ENCODE measurements at regions not wholly inside any gene's neighbourhood (a gene's known extent, or its start where the extent isn't known, plus 50 kb on each side); places are given as distances from the start of the nearest gene placed in this dataset.
"Not testable (repeated sequence)": the region's sequence is repeated elsewhere in the genome, so short reads cannot be mapped to it uniquely, and the experiment has no call there.

DNA sequence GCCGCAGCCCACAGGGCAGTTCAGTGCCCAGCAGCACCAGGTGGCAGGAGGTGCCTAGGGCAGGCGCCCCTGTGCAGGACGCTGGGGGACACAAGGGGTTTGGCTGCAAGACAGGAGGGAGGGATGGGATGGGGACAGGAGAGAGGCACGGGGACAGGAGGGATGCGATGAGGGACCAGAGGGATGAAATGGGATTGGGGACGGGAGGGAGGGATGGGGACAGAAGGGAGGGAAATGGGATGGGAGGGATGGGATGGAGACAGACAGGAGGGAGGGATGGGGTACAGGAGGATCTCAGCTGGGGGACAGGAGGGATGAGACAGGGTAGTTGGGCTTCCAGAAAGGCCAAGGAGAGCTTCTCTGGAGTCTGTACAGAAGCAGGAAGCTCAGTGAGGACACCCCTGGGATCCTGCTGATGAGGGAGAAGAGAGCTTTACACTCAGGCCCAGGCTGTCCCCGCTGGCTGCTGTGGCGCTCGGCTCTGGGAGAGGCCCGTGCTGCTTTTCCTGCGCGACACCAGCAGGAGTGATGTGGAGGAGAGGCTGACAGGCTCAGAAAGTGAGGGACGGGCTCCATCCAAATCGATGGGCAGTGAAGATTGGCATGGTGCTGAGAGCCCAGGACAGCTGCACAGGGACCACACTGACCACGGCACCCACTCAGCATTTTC lies 400.8 kb downstream of the SMOC2 start:
- no peak for DNase-seq

DNA sequence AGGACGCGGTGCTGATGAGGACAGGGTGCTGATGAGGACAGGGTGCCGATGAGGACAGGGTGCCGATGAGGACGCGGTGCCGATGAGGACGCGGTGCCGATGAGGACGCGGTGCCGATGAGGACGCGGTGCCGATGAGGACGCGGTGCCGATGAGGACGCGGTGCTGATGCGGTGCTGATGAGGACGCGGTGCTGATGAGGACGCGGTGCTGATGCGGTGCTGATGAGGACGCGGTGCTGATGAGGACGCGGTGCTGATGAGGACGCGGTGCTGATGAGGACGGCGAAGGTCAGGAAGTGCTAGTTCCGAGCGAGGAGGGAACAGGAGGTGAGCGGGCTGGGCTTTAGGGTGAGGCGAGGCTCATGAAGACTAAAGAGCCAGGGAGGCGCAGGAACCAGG lies 399.9 kb downstream of the SMOC2 start:
- DNase-seq: not testable (repeated sequence)

DNA sequence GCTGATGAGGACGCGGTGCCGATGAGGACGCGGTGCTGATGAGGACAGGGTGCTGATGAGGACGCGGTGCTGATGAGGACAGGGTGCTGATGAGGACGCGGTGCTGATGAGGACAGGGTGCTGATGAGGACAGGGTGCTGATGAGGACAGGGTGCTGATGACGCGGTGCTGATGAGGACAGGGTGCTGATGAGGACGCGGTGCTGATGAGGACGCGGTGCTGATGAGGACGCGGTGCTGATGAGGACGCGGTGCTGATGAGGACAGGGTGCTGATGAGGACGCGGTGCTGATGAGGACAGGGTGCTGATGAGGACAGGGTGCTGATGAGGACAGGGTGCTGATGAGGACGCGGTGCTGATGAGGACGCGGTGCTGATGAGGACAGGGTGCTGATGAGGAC lies 399.3 kb downstream of the SMOC2 start:
- DNase-seq: not testable (repeated sequence)

DNA sequence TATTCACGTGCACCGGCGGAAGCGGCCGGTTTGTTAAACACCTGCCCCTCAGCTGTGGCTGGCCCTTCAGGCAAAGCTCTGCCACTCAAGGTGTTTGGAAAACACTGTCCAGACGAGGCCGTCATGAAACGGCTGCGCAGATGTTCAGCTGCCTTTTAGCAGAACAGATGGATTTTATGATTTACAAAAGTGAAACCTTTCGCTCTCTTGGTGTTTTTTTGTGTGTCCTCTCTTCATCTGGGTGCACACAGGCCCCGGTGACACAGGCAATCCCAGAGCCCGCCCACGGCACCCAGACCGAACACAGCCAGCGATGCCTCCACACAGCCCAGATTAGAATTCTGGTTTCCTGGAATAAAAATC lies 397.0 kb downstream of the SMOC2 start:
- DNase-seq: no peak

DNA sequence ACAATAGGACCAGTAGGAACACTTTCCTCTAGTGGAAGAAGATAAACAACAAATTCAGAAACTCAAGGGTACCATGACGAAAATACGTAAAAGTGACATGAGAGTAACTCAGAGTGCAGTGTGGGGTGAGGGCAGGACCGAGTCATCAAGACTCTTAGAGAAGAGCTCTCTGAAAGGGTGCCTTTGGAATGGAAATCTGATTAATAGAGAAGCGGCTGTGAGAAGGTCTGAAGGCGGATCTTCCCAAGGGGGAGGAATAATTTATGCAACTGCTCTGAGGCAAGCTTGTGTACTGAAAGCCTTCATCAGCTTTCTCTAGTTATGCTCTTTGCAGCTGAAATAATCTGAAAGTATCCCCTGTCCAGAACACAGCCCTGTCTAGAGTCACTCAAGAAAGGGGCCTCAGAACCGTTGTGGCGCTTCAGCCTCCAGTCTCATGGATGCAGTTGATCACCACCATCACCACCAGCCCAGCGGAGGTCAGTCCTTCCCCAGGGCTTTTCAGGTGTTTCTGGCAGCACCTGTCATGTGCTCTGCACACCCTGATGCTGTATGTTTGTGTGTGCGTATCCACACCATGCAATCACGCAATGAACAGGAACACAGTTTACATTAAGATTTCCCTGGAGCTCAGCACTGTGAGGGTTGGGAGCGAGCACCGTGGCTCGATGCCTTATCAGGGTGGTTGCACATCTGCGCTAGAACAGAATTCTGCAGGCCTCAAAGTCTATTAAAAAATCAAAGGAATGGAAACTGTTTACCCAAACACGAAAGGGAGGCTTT lies 396.5 kb downstream of the SMOC2 start:
- no peak for DNase-seq

DNA sequence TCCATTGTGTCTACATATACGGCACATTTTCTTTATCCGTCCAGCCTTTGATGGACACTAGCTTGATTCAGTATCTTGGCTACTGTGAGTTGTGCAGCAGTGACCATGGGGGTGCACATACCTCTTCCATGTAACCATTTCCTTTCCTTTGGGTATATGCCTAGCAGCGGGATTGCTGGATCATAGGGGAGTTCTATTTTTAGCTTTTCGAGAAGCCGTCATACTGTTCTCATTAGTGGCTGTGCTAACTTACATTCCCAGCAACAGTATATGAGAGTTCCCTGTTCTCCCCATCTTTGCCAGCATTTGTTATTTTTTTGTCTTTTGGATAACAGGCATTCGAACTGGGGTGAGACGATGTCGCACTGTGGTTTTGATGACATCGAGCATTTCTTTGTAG lies 395.0 kb downstream of the SMOC2 start:
- no peak for DNase-seq

DNA sequence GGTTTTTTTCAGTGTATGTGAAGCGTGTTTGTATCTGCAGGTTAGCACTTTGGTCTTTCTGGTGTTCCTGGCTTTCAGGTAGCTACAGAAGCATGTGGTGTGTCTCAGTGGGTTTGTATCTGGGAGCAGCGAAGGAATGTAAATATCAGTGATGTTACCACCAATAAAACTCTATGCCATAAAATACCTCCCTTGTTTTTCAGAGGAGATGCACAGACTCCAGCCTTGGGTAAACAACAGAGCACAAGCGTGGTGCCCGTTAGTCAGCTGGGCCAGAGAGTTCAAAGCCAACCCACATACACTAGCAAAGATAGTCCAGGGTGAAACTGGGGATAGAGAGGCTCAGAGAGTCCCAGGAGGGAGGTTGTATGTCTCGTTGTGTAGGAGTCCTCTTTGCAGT lies 393.8 kb downstream of the SMOC2 start:
- no peak for DNase-seq

DNA sequence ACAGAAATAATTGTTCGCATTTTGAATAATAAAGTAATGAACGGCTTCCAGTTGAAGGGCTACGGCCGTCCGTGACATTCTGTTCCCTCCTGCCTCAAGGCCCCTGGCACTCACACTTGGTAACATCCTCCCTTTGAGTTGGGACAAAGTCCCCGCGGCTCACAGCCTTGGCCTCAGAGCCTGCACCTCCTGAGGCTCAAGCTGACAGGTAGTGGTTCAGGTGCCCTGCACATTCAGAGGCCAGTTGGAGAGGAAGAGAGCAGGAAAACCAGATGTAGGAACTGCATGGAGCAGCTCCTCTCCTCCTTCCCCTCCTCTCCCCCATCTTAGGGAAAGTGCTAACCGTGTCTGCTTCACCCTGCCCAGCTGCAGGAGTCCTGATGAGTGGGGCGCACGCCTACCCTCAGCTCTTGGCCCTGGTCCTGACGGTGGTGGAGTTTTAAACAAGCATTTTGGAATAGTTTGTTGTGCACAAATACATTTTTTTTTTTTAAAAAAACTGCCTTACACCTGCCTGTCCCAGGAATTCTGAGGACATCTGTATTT lies 393.1 kb downstream of the SMOC2 start:
- DNase-seq: no peak

DNA sequence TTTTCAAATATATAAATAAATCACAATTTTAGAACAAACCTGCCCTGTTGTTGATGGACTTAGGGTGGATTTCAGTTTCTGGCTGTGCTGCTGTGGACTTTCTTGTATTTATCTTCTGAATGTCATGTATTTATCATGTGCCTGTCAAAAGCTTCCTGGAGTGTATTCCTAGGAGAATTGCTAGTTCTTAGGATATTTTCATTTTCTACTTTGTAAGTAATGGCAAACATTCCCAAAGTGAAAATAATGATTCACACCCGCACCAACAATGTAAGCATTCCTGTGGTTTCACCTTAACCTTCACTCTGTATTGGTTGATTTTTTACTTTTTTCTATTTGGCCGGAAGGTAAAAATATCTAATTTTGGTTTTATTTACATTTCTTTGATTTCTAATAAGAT lies 387.8 kb downstream of the SMOC2 start:
- no peak for DNase-seq

DNA sequence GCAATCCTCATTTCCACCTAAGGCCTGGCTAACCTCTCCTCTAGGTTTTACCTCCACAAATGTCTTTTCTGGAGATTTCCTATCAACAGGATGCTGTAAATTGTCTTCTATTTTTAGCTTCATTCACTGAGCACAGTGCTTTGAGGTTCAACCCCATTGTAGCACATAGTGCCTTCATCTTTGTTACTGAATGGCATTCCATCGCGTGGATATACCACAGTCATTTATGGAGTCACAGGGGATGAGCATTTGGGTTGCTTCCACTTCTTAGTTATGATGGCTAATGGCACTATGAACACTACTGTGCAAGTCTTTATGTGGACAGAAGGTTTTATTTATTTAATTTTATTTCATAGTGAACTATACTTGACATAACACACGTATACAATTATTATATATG lies 387.1 kb downstream of the SMOC2 start:
- DNase-seq: no peak

DNA sequence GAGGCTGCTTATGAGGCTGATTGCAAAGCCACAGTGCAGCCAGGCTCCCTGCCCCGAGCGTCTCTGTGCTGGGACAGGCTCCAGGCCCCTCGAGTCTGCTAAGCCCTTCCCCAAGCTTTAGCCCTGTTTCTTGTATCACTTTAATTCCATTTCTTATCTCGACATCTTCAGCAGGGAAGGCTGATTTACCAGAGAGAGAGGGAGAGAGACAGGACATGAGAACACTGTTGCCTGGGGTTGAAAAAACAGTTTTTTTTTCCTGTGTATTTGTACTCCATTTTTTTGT lies 386.5 kb downstream of the SMOC2 start:
- DNase-seq: no peak

DNA sequence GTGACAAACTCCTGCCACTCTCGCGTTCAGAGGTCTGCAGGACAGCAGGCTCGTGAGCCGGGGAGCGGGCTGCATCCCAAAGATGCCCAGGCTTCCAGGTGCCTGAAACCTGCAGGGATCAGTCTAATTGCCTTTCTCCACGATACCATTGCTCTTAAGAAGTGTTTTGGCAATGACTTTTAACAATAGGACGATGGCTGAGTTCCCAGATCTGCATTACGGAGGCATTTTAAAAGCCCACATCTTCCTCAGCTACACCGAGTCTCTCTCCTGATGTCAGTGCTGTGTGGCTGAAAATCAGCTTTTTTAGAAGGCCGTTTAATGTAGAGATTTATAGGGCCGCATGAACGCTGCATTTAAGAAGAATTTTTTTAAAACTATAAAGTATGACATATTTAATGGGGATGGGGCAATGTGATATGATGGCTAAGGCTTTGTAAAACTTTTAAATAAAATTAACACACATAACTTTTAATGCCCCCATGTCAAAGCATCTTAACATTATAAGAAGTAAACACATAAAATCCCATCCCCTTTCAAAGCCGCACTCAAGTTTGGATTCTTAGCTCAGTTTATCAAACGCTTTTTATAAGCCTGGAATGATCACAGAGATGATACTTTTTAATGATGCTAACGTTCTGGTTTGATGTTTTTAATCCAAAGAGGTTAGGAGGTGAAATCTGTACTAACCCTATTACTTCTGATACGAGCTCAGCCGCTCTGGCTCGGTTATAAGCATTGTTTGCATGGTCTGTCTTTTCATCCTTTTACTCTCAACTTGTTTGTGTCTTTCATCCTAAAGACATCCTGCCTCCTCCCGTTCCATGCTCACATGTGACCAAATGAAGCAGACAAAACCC lies 386.0 kb downstream of the SMOC2 start:
- no peak for DNase-seq

DNA sequence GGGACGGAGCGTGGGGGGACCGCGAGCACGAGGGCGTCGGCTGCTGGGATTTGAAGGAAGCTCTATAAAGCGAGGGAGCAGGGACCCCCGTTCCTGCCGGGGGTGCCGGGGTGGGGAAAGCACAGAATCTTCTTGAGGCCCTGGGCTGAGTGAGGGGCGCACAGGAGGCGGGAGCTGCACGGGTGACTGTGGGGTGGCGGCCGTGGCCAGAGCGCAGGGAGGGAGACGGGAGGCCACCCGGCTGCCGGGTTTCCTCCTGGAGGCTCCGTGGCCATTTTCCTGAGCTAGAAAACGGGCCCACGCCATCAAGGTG lies 385.1 kb downstream of the SMOC2 start:
- DNase-seq: no peak

DNA sequence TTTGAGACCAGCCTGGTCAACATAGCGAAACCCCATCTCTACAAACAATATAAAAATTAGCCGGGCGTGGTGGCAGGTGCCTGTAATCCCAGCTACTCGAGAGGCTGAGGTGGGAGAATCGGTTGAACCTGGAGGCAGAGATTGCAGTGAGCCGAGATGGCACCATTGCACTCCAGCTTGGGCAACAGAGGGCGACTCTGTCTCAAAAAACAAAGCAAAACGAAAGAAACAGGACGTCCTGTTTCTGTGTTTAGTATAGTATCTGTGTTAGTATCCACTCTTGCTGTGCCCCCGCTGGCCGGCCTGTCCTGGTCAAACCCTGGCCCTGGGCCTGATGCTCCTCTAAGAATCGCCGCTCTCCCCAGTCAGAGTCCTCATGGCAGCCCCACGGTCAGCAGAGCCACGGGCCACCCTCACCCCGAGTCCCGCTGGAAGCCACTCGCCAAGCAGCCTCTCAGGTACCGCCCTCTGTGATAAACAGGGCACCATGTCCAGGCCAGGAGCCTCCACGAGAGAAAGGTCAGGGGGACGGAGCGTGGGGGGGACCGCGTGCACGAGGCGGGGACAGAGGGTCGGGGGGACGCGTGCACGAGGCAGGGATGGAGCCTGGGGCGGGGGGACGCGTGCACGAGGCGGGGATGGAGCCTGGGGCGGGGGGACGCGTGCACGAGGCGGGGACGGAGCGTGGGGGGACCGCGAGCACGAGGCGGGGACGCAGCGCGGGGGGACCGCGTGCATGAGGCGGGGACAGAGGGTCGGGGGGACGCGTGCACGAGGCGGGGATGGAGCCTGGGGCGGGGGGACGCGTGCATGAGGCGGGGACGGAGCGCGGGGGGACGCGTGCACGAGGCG lies 384.5 kb downstream of the SMOC2 start:
- DNase-seq: no peak

DNA sequence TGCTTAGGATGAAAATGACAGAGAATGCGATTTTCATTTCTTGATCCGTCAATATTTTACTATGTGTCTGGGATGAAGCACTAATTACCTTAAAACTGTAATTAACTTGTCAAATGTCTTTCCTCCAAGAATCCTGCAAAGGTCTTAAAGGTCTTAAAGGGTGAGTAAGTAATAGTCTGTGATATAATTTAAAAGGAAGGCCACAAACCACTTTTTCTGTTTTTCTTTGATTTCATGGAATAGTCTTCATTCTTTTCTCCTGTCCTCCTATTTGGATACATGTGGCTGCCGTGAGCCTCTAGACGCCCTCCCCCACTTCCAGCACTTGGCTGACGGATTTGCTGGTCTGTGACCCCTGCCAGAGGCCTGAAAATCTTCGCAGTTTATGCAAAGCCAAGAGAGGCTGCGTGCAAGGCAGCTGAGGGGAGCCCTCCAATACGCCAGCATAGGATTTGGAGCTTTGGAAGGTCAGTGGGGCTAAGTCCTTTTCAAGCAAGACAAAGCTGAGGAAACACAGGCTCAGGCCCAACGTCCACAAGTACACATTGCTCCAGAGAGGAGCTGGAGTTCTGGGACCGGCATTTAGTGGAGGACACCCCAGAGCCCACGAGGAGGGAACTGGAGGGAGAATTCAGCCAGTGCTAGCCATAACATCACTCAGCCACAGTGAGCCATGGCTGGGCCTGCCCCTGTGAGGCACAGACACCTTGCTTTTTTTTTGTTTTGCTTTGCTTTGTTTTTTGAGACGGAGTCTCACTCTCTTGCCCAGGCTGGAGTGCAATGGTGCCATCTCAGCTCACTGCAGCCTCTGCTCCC lies 382.6 kb downstream of the SMOC2 start:
- no peak for DNase-seq

DNA sequence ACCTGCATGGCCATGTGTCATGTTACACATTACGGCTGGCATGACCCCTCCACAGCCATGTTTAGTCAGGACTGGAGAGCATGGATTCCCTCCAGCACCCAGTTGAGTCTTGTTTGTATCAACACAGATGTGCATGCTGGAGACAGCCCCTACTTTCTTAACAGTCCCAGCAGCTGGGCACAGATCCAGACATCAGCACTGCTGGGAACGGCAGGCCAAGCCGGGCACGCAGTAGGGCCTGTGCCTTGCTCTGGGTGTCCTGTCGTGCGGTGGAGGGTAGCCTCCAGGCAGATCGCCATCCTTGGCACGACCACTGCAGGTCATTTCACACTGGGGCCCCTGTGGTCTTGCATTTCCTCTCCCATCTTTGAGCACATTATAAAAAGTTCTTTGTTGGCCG lies 381.4 kb downstream of the SMOC2 start:
- DNase-seq: no peak

DNA sequence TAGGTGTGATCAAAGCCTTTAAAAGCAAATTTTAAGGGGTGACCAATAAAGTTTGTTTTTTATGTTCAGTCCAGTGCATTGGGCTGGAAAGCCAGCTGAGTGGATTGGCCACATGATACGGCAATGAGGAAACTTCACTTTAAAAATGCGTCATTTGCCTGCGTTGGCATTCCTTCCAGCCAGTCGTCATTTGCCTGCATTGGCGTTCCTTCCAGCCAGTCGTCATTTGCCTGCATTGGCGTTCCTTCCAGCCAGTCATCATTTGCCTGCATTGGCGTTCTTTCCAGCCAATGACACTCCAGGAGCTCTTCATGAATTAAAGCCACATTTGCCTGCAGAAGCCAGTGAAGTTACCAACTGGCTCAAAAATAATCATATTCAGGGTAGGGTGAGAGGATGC lies 378.6 kb downstream of the SMOC2 start:
- no peak for DNase-seq

DNA sequence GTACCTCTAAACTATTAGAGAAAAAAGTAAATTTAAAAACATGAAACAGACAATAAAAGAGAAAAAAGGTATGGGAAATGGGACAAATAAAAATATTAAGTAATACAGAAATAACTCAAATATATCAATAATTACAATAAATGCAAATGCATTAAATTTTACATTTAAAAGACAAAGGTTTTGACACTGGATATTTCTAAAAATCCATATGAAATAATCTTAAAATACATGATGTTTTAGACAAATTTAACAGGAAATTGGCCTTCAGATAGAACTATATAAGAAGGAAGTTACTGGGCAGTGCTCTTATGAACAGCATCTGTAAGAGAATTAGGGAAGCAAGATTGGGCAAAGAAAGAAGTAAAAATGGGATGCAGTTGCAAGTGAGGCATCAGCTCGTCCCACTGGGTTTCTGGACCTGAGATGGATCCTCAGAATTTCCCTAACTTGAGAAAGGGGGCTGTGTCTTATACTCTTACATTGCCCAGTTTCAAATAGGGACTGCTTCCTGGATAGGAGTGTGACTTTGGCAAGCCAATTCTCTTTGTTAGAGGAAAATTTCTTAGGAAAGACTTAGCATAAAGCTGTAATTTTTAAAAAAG lies 376.7 kb downstream of the SMOC2 start:
- DNase-seq: no peak

DNA sequence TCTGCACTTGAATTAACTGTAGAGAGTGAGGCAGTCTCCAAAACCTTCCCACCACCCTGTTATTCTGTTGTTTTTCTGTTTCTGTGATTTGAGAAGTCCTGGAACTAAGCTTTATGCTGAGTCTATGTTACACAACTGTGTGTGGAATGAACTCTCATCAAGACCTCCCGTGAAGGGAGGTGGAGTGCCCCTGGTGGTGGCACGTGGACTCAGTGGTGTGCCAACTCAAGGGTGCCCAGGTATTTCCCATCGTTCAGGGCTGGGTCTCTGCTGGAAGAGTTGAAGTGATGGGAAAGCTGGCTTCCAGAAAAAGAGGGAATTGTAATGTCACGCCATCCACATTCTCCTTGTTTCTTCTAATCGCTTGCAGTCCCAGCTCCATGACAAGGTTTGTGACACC lies 374.2 kb downstream of the SMOC2 start:
- no peak for DNase-seq

DNA sequence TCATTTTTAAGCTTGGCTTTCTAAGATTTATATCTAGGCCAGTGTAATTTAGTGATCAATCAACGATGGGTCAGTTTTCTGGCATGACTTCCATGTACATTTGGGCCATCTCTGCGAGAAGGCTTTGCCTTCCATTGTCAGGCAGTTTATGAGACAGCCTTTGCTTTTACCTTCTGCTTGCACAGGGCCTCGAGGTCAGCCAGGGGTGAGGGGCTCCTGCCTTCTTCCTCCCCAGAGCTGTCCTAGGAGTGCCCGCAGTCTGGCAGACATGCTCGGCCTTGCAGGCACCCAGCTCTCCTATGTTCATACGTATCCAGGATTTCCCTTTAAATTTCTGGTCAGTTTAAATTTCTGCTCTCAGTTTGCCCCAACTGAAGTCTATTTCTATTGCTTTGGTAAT lies 367.2 kb downstream of the SMOC2 start:
- DNase-seq: no peak

DNA sequence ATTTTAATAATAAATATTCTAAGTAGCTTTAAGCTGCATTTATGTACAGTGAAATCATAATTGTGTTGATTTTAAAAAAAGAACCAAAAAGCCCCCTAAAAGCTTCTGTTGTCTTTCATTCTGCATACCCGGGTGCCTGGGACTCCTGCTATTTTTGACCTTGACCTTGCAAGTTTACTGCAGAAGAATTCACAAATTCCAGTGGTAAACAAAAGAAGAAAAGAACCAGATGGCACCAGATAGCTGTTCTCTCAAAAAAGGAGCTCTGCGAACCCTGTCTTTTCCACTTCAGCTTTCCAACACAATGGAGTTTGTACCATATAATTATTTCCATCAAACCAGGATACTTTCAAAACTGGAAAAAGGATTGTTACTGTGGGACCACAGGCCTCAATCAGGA lies 363.3 kb downstream of the SMOC2 start:
- no peak for DNase-seq

DNA sequence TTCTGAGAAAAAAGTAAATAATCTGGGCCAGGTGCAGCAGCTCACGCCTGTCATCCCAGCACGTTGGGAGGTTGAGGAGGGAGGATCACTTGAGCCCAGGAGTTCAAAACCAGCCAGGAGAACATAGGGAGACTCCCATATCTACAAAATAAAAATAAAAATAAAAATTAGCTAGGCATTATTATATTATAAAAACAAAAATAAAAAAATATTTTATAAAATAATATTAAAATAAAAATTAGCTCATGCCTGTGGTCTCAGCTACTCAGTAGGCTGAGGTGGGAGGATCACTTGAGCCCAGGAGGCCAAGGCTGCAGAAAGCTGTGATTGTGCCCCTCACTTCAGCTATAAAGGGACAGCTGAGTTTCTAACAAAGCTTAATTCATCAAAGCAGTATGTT lies 362.9 kb downstream of the SMOC2 start:
- no peak for DNase-seq

Data from activated gamma-delta T cell treated with Interleukin-2 at 50 U/mL for 16 hours (primary cell).